ENCODE measurements at regions not wholly inside any gene's neighbourhood (a gene's known extent, or its start where the extent isn't known, plus 50 kb on each side); places are given as distances from the start of the nearest gene placed in this dataset.
A peak's percentile ranks its signal among the peaks of the same experiment; 100 is the strongest.

- DNase-seq = no peak
These were observed 1465.7 kb upstream of the PIK3C3 start for GRCh38 chr18:40489301-40489700.

GRCh38 chr18:40485318-40485717 lies 1469.7 kb upstream of the PIK3C3 start:
- peak; percentile 86 for DNase-seq

- DNase-seq = no peak
These were observed 1481.6 kb upstream of the PIK3C3 start for GRCh38 chr18:40473221-40474029.

GRCh38 chr18:40470723-40471122 lies 1484.3 kb upstream of the PIK3C3 start:
- no peak for DNase-seq

- no peak for DNase-seq
These were observed 1485.2 kb upstream of the PIK3C3 start for GRCh38 chr18:40469851-40470250.

- DNase-seq = no peak
These were observed 1485.7 kb upstream of the PIK3C3 start for GRCh38 chr18:40469316-40469715.

GRCh38 chr18:40464032-40464431 lies 1491.0 kb upstream of the PIK3C3 start:
- DNase-seq = no peak

- DNase-seq = no peak
These were observed 1501.1 kb upstream of the PIK3C3 start for GRCh38 chr18:40453903-40454302.

- no peak for DNase-seq
These were observed 1502.4 kb upstream of the PIK3C3 start for GRCh38 chr18:40452599-40452998.

GRCh38 chr18:40450751-40451150 lies 1504.3 kb upstream of the PIK3C3 start:
- DNase-seq = no peak

GRCh38 chr18:40447820-40448219 lies 1507.2 kb upstream of the PIK3C3 start:
- no peak for DNase-seq

- DNase-seq = no peak
These were observed 1514.9 kb upstream of the PIK3C3 start for GRCh38 chr18:40440088-40440487.

GRCh38 chr18:40437517-40437916 lies 1517.5 kb upstream of the PIK3C3 start:
- peak; percentile 53 for DNase-seq

GRCh38 chr18:40431071-40431985 lies 1523.7 kb upstream of the PIK3C3 start:
- no peak for DNase-seq

GRCh38 chr18:40423291-40423690 lies 1531.7 kb upstream of the PIK3C3 start:
- DNase-seq = no peak

- no peak for DNase-seq
These were observed 1534.4 kb upstream of the PIK3C3 start for GRCh38 chr18:40420675-40421074.

GRCh38 chr18:40417501-40417900 lies 1537.5 kb upstream of the PIK3C3 start:
- no peak for DNase-seq

- DNase-seq = no peak
These were observed 1539.2 kb upstream of the PIK3C3 start for GRCh38 chr18:40415821-40416220.

- no peak for DNase-seq
These were observed 1539.8 kb upstream of the PIK3C3 start for GRCh38 chr18:40415176-40415791.

GRCh38 chr18:40414155-40414754 lies 1540.8 kb upstream of the PIK3C3 start:
- DNase-seq = peak; percentile 44

- DNase-seq = peak; percentile 57
These were observed 1541.9 kb upstream of the PIK3C3 start for GRCh38 chr18:40413160-40413559.

GRCh38 chr18:40412410-40412809 lies 1542.6 kb upstream of the PIK3C3 start:
- no peak for DNase-seq

- peak; percentile 86 for DNase-seq
These were observed 1547.1 kb upstream of the PIK3C3 start for GRCh38 chr18:40407909-40408308.
